Jurkat, Clone E6-1 (cell line): ENCODE measurements at regions not wholly inside any gene's neighbourhood (a gene's known extent, or its start where the extent isn't known, plus 50 kb on each side); places are given as distances from the start of the nearest gene placed in this dataset.
"Not testable (repeated sequence)": the region's sequence is repeated elsewhere in the genome, so short reads cannot be mapped to it uniquely, and the experiment has no call there.

Source experiments
- DNase-seq: peaks from one replicate; pipeline ENCODE4 v3.0.0-alpha.2; 2011; ENCODE audit warnings: low read depth, low spot score
- H3K4me3 ChIP-seq: 2 replicates; pipeline ENCODE4 v1.5.1; 2011; ENCODE audit warnings: mild to moderate bottlenecking, low read length, control low read depth, moderate library complexity

GRCh38 chrX:46080121-46080520, 465.1 kb downstream of the ZNF674 start:
- not testable (repeated sequence) for H3K4me3 ChIP-seq, DNase-seq

- DNase-seq = no peak
- no peak overlapping the region for H3K4me3 ChIP-seq
Measured at GRCh38 chrX:46072791-46073190, 472.4 kb downstream of the ZNF674 start.

GRCh38 chrX:46072372-46072771, 472.8 kb downstream of the ZNF674 start:
- no peak for DNase-seq

GRCh38 chrX:46070421-46070820, 474.8 kb downstream of the ZNF674 start:
- DNase-seq = no peak
- H3K4me3 ChIP-seq = no peak overlapping the region

More at GRCh38 chrX:46072372-46072771, 472.8 kb downstream of the ZNF674 start:
- H3K4me3 ChIP-seq = no peak overlapping the region

GRCh38 chrX:46059316-46059715, 485.9 kb downstream of the ZNF674 start:
- no peak overlapping the region for H3K4me3 ChIP-seq
- no peak for DNase-seq

GRCh38 chrX:46044486-46044885, 500.7 kb downstream of the ZNF674 start:
- no peak for DNase-seq
- H3K4me3 ChIP-seq = no peak overlapping the region

- no peak for DNase-seq
- no peak overlapping the region for H3K4me3 ChIP-seq
Measured at GRCh38 chrX:46040001-46040400, 505.2 kb downstream of the ZNF674 start.

GRCh38 chrX:46039526-46039925, 505.7 kb downstream of the ZNF674 start:
- DNase-seq = peak; percentile 4
- no peak overlapping the region for H3K4me3 ChIP-seq

- no peak for DNase-seq
- no peak overlapping the region for H3K4me3 ChIP-seq
Measured at GRCh38 chrX:46036508-46036907, 508.7 kb downstream of the ZNF674 start.

- H3K4me3 ChIP-seq = no peak overlapping the region
- DNase-seq = no peak
Measured at GRCh38 chrX:46034868-46035267, 510.4 kb downstream of the ZNF674 start.

GRCh38 chrX:46029777-46030176, 515.4 kb downstream of the ZNF674 start:
- DNase-seq = no peak
- no peak overlapping the region for H3K4me3 ChIP-seq

GRCh38 chrX:46016296-46016695, 528.9 kb downstream of the ZNF674 start:
- DNase-seq = no peak

GRCh38 chrX:46015653-46016052, 529.6 kb downstream of the ZNF674 start:
- no peak for DNase-seq
- H3K4me3 ChIP-seq = no peak overlapping the region

More at GRCh38 chrX:46016296-46016695, 528.9 kb downstream of the ZNF674 start:
- H3K4me3 ChIP-seq = no peak overlapping the region

- DNase-seq = no peak
- no peak overlapping the region for H3K4me3 ChIP-seq
Measured at GRCh38 chrX:45992402-45993123, 552.7 kb downstream of the ZNF674 start.

- no peak overlapping the region for H3K4me3 ChIP-seq
- DNase-seq = no peak
Measured at GRCh38 chrX:45986971-45987370, 558.2 kb downstream of the ZNF674 start.

GRCh38 chrX:45986081-45986480, 559.1 kb downstream of the ZNF674 start:
- H3K4me3 ChIP-seq = no peak overlapping the region
- no peak for DNase-seq

- not testable (repeated sequence) for DNase-seq
Measured at GRCh38 chrX:45982958-45983727, 562.1 kb downstream of the ZNF674 start.

GRCh38 chrX:45980726-45981125, 564.5 kb downstream of the ZNF674 start:
- no peak for DNase-seq
- no peak overlapping the region for H3K4me3 ChIP-seq

More at GRCh38 chrX:45982958-45983727, 562.1 kb downstream of the ZNF674 start:
- not testable (repeated sequence) for H3K4me3 ChIP-seq

GRCh38 chrX:45975633-45976032, 569.6 kb downstream of the ZNF674 start:
- DNase-seq = no peak
- no peak overlapping the region for H3K4me3 ChIP-seq

- no peak overlapping the region for H3K4me3 ChIP-seq
- no peak for DNase-seq
Measured at GRCh38 chrX:45972636-45973035, 572.6 kb downstream of the ZNF674 start.
